Omental fat pad (tissue), 3 donors: ENCODE measurements at regions not wholly inside any gene's neighbourhood (a gene's known extent, or its start where the extent isn't known, plus 50 kb on each side); places are given as distances from the start of the nearest gene placed in this dataset.

Experiments
- ATAC-seq: fragments of 150-250 bp; one replicate; pipeline ENCODE4 v1.9.1; 2016; ENCODE audit warnings: mild to moderate bottlenecking, moderate library complexity; ENCODE audit not compliant: low FRiP score
- DNase-seq: peaks from one replicate; pipeline ENCODE4 v3.0.0-alpha.2; 2019; ENCODE audit warnings: low spot score
- TF ChIP-seq, protein P1 (sequence below), 3 donors: fragments of 450-650 bp; IDR thresholded peaks; one replicate each; pipeline ENCODE4 v1.5.1; 2016 to 2017; ENCODE audit warnings: antibody characterized with exemption in 3 of 3, mild to moderate bottlenecking in 3 of 3, moderate library complexity in 2 of 3

DNA sequence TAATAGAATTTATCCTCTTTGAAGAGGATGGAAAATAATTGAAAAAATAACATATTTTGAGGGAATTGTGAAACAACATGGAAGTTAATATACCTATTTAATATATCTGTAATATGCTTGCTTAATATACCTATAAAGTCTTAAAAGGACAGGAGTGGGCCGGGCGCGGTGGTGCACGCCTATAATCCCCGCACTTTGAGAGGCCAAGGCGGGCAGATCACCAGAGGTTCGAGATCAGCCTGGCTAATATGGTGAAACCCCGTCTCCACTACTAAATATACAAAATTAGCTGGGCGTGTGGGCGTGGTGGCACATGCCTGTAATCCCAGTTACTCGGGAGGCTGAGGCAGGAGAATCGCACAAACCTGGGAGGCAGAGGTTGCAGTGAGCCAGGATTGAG is 254.9 kb downstream of the TMX3 start:
- TF ChIP-seq, protein P1, sequence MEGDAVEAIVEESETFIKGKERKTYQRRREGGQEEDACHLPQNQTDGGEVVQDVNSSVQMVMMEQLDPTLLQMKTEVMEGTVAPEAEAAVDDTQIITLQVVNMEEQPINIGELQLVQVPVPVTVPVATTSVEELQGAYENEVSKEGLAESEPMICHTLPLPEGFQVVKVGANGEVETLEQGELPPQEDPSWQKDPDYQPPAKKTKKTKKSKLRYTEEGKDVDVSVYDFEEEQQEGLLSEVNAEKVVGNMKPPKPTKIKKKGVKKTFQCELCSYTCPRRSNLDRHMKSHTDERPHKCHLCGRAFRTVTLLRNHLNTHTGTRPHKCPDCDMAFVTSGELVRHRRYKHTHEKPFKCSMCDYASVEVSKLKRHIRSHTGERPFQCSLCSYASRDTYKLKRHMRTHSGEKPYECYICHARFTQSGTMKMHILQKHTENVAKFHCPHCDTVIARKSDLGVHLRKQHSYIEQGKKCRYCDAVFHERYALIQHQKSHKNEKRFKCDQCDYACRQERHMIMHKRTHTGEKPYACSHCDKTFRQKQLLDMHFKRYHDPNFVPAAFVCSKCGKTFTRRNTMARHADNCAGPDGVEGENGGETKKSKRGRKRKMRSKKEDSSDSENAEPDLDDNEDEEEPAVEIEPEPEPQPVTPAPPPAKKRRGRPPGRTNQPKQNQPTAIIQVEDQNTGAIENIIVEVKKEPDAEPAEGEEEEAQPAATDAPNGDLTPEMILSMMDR (IDR thresholded peaks at IDR 0.05): no peak
- ATAC-seq: no peak

DNA sequence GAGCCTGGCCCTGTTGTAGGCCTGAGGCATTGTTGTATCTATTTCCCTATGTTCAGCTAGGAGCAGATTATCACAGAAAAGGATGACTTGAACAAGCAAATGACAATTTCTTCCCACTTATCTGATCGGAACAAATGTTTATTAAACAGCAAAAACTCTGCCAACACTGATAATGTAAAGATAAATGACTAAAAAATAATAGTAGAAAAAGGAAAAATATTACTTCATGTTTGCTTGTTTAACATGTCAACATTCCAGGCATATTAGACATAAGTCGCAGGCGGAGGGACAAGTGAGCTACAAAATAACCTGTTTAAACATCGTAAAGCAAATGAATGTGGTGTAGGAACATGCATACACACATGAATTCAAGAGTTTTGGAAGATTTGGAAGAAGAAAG is 257.9 kb downstream of the TMX3 start:
- DNase-seq: no peak
- TF ChIP-seq, protein P1 (IDR thresholded peaks at IDR 0.05): no peak
- no peak for ATAC-seq

More for the DNA sequence above, 254.9 kb downstream of the TMX3 start:
- no peak for DNase-seq

GRCh38 chr18:68455229-68455603 is 259.7 kb downstream of the TMX3 start:
- TF ChIP-seq, protein P1 (IDR thresholded peaks at IDR 0.05): no peak
- no peak for DNase-seq
- ATAC-seq: no peak

DNA sequence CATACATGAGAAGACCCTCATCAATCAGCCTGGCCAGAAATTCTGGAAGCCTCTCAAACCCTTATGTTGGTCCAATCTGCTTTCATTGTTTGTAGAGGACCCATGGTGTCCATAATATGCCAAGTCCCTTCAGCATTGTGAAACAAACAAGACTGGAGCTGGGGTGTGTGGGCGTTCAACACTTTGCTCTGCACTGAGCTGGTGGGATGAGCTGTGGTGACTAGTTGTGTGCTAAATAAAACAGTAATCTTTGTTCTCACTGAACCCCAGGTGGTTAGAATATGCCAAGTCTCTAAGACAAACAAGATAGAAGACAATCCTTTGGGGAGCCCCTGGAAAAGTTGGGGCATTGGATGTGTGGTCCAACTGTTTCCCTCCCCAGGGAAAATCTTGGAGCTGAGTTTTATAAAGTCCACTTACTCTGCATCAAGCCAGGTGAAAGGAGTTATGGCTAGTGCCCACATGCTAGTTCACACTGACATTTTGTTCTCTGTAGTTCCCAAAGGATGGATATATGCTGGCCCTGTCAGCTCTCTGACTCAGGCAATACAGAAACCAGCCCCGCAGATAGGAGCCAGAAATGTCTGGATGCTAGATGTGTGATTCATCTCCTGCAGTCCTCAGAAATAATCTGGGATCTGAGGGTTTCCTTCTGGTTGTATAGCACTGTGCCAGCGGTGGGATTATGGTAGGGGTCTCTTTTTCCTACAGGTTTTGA is 260.2 kb downstream of the TMX3 start:
- no peak for DNase-seq
- ATAC-seq: no peak
- TF ChIP-seq, protein P1 (IDR thresholded peaks at IDR 0.05): no peak

DNA sequence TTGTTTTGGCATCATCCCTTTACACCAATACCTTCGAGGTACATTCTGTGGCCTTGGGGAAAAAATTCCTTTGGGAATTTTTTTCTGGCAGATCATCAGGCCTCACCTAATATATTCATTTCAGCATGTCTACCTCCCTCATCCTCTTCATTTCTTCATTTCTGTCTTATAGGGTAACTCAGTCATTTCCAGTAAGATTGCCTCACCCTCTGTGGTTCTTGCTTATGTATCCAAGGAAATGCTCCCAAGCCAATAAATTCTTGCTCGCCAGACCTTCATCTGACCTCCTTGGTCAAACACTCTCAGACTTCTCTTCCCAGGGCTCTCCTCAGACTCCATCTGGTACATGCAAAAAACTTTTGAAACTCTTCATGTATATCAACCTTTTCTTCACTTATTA is 265.6 kb downstream of the TMX3 start:
- DNase-seq (no peak), ATAC-seq (peak; percentile 35)
- TF ChIP-seq, protein P1 (IDR thresholded peaks at IDR 0.05): no peak

DNA sequence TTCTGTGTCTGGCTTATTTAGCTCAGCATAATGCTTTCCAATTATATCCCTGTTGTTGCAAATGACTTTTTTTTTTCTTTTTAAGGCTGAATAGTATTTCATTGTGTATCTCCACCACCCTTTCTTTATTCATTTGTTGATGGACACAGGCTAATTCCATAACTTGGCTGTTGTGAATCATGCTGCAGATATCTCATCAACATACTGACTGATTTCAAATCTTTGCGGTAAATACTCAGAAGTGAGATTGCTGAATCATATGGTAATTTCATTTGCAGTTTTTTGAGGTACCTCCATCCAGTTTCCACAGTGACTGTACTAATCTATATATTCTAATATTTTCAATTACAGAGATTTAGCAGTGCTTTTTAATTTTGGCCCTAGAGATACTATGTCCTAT is 266.2 kb downstream of the TMX3 start:
- ATAC-seq: no peak
- TF ChIP-seq, protein P1 (IDR thresholded peaks at IDR 0.05): no peak
- no peak for DNase-seq

- TF ChIP-seq, protein P1 (IDR thresholded peaks at IDR 0.05): no peak
- DNase-seq (no peak), ATAC-seq (no peak)
Measured at GRCh38 chr18:68447286-68447685, 267.6 kb downstream of the TMX3 start.
